ENCODE measurements at regions not wholly inside any gene's neighbourhood (a gene's known extent, or its start where the extent isn't known, plus 50 kb on each side); places are given as distances from the start of the nearest gene placed in this dataset.

GRCh38 chr7:86943447-86943846 is 116.0 kb downstream of the ELAPOR2 start:
- TF ChIP-seq EZH2 (IDR thresholded peaks at IDR 0.05; ENCODE audit: borderline replicate concordance, low read depth, low read length, poor library complexity, severe bottlenecking): no peak
- TF ChIP-seq CTCF (conservative IDR thresholded peaks at IDR 0.05; ENCODE audit: low read depth, low read length): no peak

Data from A673 (cell line).